ENCODE measurements at regions not wholly inside any gene's neighbourhood (a gene's known extent, or its start where the extent isn't known, plus 50 kb on each side); places are given as distances from the start of the nearest gene placed in this dataset.

GRCh38 chr5:93967923-93968322, 226.5 kb upstream of the POU5F2 start:
- no peak for ATAC-seq (ENCODE audit: insufficient read depth, low read depth)
- DNase-seq: no peak
- Histone ChIP-seq H3K27me3 (ENCODE audit: insufficient read depth, low read length, poor library complexity) (no peaks in the 10 kb centered on the region), H3K9ac (ENCODE audit: low read depth, low read length) (no peak overlapping the region), H2AFZ (ENCODE audit: low read depth, low read length) (no peak overlapping the region), H3K27ac (ENCODE audit: low read length) (no peak overlapping the region), H3K9me3 (ENCODE audit: insufficient read depth, low read length, severe bottlenecking) (no peaks in the 10 kb centered on the region), H3K79me2 (ENCODE audit: insufficient read depth, low read length) (no peaks in the 10 kb centered on the region; the same call in 1 of the 2 replicates), H3K4me2 (ENCODE audit: insufficient read depth, low read length) (no peak overlapping the region), H3K36me3 (ENCODE audit: insufficient read depth, low read length) (no peaks in the 10 kb centered on the region), H3K4me1 (ENCODE audit: insufficient read depth, low read length) (no peaks in the 10 kb centered on the region), H4K20me1 (ENCODE audit: insufficient read depth, low read length) (no peaks in the 10 kb centered on the region), H3K4me3 (ENCODE audit: low read depth in 1 of 2, low read length in 2 of 2) (no peak overlapping the region)
- TF ChIP-seq CTCF (IDR thresholded peaks at IDR 0.05; ENCODE audit: borderline replicate concordance, extremely low read depth, low read length, poor library complexity, severe bottlenecking): no peak
- TF ChIP-seq EZH2 (IDR thresholded peaks at IDR 0.05; ENCODE audit: borderline replicate concordance, low read depth, low read length, severe bottlenecking): no peak

- Histone ChIP-seq H3K36me3 (ENCODE audit: insufficient read depth, low read length) (no peaks in the 10 kb centered on the region; the same call in 1 of the 2 replicates), H3K9ac (ENCODE audit: low read depth, low read length) (no peak overlapping the region), H2AFZ (ENCODE audit: low read depth, low read length) (no peak overlapping the region), H4K20me1 (ENCODE audit: insufficient read depth, low read length) (no peaks in the 10 kb centered on the region), H3K27ac (ENCODE audit: low read length) (no peak overlapping the region), H3K9me3 (ENCODE audit: insufficient read depth, low read length, severe bottlenecking) (no peaks in the 10 kb centered on the region), H3K27me3 (ENCODE audit: insufficient read depth, low read length, poor library complexity) (no peaks in the 10 kb centered on the region), H3K4me3 (ENCODE audit: low read depth in 1 of 2, low read length in 2 of 2) (no peak overlapping the region), H3K4me2 (ENCODE audit: insufficient read depth, low read length) (no peak overlapping the region), H3K4me1 (ENCODE audit: insufficient read depth, low read length) (no peaks in the 10 kb centered on the region), H3K79me2 (ENCODE audit: insufficient read depth, low read length) (no peaks in the 10 kb centered on the region)
- TF ChIP-seq EZH2 (IDR thresholded peaks at IDR 0.05; ENCODE audit: borderline replicate concordance, low read depth, low read length, severe bottlenecking): no peak
- ATAC-seq (ENCODE audit: insufficient read depth, low read depth): no peak
- no peak for DNase-seq
Measured at GRCh38 chr5:93964421-93964820, 223.0 kb upstream of the POU5F2 start.

- H3K27ac ChIP-seq (ENCODE audit: low read length): no peak overlapping the region
- no peak overlapping the region for H3K4me3 ChIP-seq (ENCODE audit: low read depth in 1 of 2, low read length in 2 of 2)
- no peaks in the 10 kb centered on the region for H3K79me2 ChIP-seq (ENCODE audit: insufficient read depth, low read length)
- H3K27me3 ChIP-seq (ENCODE audit: insufficient read depth, low read length, poor library complexity): no peaks in the 10 kb centered on the region
- no peak overlapping the region for H3K4me2 ChIP-seq (ENCODE audit: insufficient read depth, low read length)
- no peaks in the 10 kb centered on the region for H4K20me1 ChIP-seq (ENCODE audit: insufficient read depth, low read length)
- DNase-seq (no peak), ATAC-seq (ENCODE audit: insufficient read depth, low read depth) (no peak)
- no peaks in the 10 kb centered on the region for H3K4me1 ChIP-seq (ENCODE audit: insufficient read depth, low read length)
- no peaks in the 10 kb centered on the region; the same call in 1 of the 2 replicates for H3K36me3 ChIP-seq (ENCODE audit: insufficient read depth, low read length)
- H3K9ac ChIP-seq (ENCODE audit: low read depth, low read length): no peak overlapping the region
- TF ChIP-seq EZH2 (IDR thresholded peaks at IDR 0.05; ENCODE audit: borderline replicate concordance, low read depth, low read length, severe bottlenecking): no peak
- TF ChIP-seq CTCF (IDR thresholded peaks at IDR 0.05; ENCODE audit: borderline replicate concordance, extremely low read depth, low read length, poor library complexity, severe bottlenecking): no peak
- H2AFZ ChIP-seq (ENCODE audit: low read depth, low read length): no peak overlapping the region
- no peaks in the 10 kb centered on the region for H3K9me3 ChIP-seq (ENCODE audit: insufficient read depth, low read length, severe bottlenecking)
Measured at GRCh38 chr5:93960042-93960441, 218.6 kb upstream of the POU5F2 start.

GRCh38 chr5:93956006-93956405, 214.6 kb upstream of the POU5F2 start:
- Histone ChIP-seq H3K4me1 (ENCODE audit: insufficient read depth, low read length) (no peaks in the 10 kb centered on the region), H4K20me1 (ENCODE audit: insufficient read depth, low read length) (no peaks in the 10 kb centered on the region), H3K27ac (ENCODE audit: low read length) (no peak overlapping the region), H3K27me3 (ENCODE audit: insufficient read depth, low read length, poor library complexity) (no peaks in the 10 kb centered on the region), H3K36me3 (ENCODE audit: insufficient read depth, low read length) (peaks cover 16% of the 10 kb centered on the region; the same call in 1 of the 2 replicates), H3K9ac (ENCODE audit: low read depth, low read length) (no peak overlapping the region), H3K9me3 (ENCODE audit: insufficient read depth, low read length, severe bottlenecking) (no peaks in the 10 kb centered on the region), H3K4me3 (ENCODE audit: low read depth in 1 of 2, low read length in 2 of 2) (no peak overlapping the region), H2AFZ (ENCODE audit: low read depth, low read length) (no peak overlapping the region), H3K4me2 (ENCODE audit: insufficient read depth, low read length) (no peak overlapping the region), H3K79me2 (ENCODE audit: insufficient read depth, low read length) (no peaks in the 10 kb centered on the region)
- no peak for ATAC-seq (ENCODE audit: insufficient read depth, low read depth)
- DNase-seq: no peak
- no peak for TF ChIP-seq CTCF (IDR thresholded peaks at IDR 0.05; ENCODE audit: borderline replicate concordance, extremely low read depth, low read length, poor library complexity, severe bottlenecking)
- TF ChIP-seq EZH2 (IDR thresholded peaks at IDR 0.05; ENCODE audit: borderline replicate concordance, low read depth, low read length, severe bottlenecking): no peak
